DLD1 (cell line): ENCODE measurements at regions not wholly inside any gene's neighbourhood (a gene's known extent, or its start where the extent isn't known, plus 50 kb on each side); places are given as distances from the start of the nearest gene placed in this dataset.

Experiments
- in situ Hi-C: cut with HindIII; loops from 2 replicates; pipeline ENCODE4 v1.10.0; 2017; ENCODE audit warnings: low sequenced_read_pairs

- in situ Hi-C loops: no loop called here
Measured at GRCh38 chr2:71878626-71879508, 268.8 kb downstream of the CYP26B1 start.

GRCh38 chr2:71877636-71878035 is 270.0 kb downstream of the CYP26B1 start:
- in situ Hi-C loops: no loop called here

- in situ Hi-C loops: no loop called here
Measured at GRCh38 chr2:71876542-71877451, 270.9 kb downstream of the CYP26B1 start.

- in situ Hi-C loops: no loop called here
Measured at GRCh38 chr2:71872466-71873051, 275.1 kb downstream of the CYP26B1 start.

GRCh38 chr2:71865391-71865965 is 282.2 kb downstream of the CYP26B1 start:
- in situ Hi-C loops: no loop called here

GRCh38 chr2:71864085-71864484 is 283.6 kb downstream of the CYP26B1 start:
- in situ Hi-C loops: no loop called here

- in situ Hi-C loops: no loop called here
Measured at GRCh38 chr2:71863396-71863795, 284.3 kb downstream of the CYP26B1 start.

GRCh38 chr2:71862921-71863320 is 284.7 kb downstream of the CYP26B1 start:
- in situ Hi-C loops: no loop called here

GRCh38 chr2:71861186-71862160 is 286.2 kb downstream of the CYP26B1 start:
- in situ Hi-C loops: no loop called here

- in situ Hi-C loops: no loop called here
Measured at GRCh38 chr2:71860381-71860926, 287.2 kb downstream of the CYP26B1 start.

- in situ Hi-C loops: no loop called here
Measured at GRCh38 chr2:71859211-71859847, 288.3 kb downstream of the CYP26B1 start.

GRCh38 chr2:71858071-71858470 is 289.6 kb downstream of the CYP26B1 start:
- in situ Hi-C loops: no loop called here

- in situ Hi-C loops: no loop called here
Measured at GRCh38 chr2:71857636-71858035, 290.0 kb downstream of the CYP26B1 start.

GRCh38 chr2:71856773-71857525 is 290.7 kb downstream of the CYP26B1 start:
- in situ Hi-C loops: no loop called here

- in situ Hi-C loops: no loop called here
Measured at GRCh38 chr2:71853858-71854257, 293.8 kb downstream of the CYP26B1 start.

GRCh38 chr2:71852141-71852711 is 295.4 kb downstream of the CYP26B1 start:
- in situ Hi-C loops: no loop called here

- in situ Hi-C loops: no loop called here
Measured at GRCh38 chr2:71851094-71851750, 296.4 kb downstream of the CYP26B1 start.
